Panc1 (cell line): ENCODE measurements at regions not wholly inside any gene's neighbourhood (a gene's known extent, or its start where the extent isn't known, plus 50 kb on each side); places are given as distances from the start of the nearest gene placed in this dataset.

Experiments used
- POLR2AphosphoS5 ChIP-seq: IDR thresholded peaks from 2 replicates; pipeline ENCODE4 v1.6.1; 2012; ENCODE audit warnings: mild to moderate bottlenecking, low read depth, low read length, moderate library complexity
- TF ChIP-seq, protein P1 (sequence below), 2 experiments: IDR thresholded peaks; 2 replicates each; pipeline ENCODE4 v1.6.1; 2011 to 2012; ENCODE audit warnings: low read depth in 2 of 2, control low read depth in 1 of 2, low read length in 1 of 2, mild to moderate bottlenecking in 1 of 2, moderate library complexity in 1 of 2; ENCODE audit not compliant: insufficient read depth in 1 of 2
- TF ChIP-seq, protein P2 (sequence below): fragments of 450-650 bp; IDR thresholded peaks from 2 replicates; pipeline ENCODE4 v1.5.1; 2017; ENCODE audit warnings: mild to moderate bottlenecking

DNA sequence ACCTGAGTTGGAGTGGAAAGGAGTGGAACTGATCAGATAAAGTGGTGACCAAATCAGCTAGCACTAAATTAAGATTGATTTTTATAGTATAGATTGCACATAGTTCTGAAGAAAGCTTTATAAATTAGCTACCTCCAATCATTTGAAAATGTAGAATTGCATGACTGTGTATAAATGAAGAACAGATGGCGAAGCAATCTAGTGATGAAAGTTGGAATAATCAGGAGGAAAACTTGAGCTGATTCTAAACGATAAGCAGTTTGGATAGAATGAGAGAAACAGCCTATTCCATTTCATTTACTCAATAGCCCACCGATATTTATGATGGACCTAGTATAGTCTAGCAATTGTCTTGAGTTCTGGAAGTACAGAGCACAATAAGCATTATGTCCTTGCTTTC lies 661.5 kb downstream of the PLA2G4A start:
- TF ChIP-seq, protein P1, sequence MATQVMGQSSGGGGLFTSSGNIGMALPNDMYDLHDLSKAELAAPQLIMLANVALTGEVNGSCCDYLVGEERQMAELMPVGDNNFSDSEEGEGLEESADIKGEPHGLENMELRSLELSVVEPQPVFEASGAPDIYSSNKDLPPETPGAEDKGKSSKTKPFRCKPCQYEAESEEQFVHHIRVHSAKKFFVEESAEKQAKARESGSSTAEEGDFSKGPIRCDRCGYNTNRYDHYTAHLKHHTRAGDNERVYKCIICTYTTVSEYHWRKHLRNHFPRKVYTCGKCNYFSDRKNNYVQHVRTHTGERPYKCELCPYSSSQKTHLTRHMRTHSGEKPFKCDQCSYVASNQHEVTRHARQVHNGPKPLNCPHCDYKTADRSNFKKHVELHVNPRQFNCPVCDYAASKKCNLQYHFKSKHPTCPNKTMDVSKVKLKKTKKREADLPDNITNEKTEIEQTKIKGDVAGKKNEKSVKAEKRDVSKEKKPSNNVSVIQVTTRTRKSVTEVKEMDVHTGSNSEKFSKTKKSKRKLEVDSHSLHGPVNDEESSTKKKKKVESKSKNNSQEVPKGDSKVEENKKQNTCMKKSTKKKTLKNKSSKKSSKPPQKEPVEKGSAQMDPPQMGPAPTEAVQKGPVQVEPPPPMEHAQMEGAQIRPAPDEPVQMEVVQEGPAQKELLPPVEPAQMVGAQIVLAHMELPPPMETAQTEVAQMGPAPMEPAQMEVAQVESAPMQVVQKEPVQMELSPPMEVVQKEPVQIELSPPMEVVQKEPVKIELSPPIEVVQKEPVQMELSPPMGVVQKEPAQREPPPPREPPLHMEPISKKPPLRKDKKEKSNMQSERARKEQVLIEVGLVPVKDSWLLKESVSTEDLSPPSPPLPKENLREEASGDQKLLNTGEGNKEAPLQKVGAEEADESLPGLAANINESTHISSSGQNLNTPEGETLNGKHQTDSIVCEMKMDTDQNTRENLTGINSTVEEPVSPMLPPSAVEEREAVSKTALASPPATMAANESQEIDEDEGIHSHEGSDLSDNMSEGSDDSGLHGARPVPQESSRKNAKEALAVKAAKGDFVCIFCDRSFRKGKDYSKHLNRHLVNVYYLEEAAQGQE (IDR thresholded peaks at IDR 0.05; ENCODE audit: insufficient read depth in 1 of 2, low read depth in 2 of 2, low read length in 1 of 2), result no peak
- no peak for TF ChIP-seq POLR2AphosphoS5
- TF ChIP-seq, protein P2, sequence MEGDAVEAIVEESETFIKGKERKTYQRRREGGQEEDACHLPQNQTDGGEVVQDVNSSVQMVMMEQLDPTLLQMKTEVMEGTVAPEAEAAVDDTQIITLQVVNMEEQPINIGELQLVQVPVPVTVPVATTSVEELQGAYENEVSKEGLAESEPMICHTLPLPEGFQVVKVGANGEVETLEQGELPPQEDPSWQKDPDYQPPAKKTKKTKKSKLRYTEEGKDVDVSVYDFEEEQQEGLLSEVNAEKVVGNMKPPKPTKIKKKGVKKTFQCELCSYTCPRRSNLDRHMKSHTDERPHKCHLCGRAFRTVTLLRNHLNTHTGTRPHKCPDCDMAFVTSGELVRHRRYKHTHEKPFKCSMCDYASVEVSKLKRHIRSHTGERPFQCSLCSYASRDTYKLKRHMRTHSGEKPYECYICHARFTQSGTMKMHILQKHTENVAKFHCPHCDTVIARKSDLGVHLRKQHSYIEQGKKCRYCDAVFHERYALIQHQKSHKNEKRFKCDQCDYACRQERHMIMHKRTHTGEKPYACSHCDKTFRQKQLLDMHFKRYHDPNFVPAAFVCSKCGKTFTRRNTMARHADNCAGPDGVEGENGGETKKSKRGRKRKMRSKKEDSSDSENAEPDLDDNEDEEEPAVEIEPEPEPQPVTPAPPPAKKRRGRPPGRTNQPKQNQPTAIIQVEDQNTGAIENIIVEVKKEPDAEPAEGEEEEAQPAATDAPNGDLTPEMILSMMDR, result no peak
